ENCODE measurements at regions not wholly inside any gene's neighbourhood (a gene's known extent, or its start where the extent isn't known, plus 50 kb on each side); places are given as distances from the start of the nearest gene placed in this dataset.

DNA sequence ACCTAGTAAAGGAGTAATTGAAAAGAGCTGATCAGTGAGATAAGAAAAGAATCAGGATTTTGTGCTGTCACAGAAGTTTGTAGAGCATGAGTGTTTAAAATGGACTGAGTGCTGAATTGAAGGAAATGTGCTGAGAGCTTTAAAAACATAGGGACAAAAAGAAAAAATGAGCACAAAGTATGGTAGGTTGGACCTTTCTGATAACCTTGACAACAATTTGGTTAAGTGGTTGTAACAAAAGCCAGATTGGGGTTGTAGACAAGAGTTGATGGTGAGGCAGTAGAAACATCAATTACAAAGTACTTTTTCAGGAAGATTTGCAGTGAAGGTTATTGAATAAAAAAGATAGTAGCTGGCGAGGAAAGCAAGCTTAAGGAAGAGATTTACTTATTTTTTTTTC lies 674.7 kb upstream of the KIF2B start:
- DNase-seq: no peak

DNA sequence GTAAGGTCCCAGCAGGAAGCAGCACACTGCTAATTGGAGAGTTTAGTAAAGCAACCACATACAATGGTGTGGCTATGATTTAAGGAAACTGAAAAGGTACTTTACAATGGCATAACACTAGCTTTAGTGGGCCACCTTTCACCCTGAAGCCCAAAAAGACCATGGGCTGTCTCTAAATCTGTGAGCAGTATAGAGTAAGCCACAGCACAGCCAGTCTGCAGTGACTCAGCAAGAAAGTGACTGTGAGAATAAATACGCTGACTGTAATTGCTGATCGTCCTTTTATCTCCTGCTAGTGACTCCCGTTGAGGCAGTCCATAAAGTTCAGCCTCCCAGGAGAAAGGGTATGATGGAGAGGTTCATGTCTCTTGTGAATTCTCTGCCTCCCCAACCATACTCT lies 679.8 kb upstream of the KIF2B start:
- DNase-seq: no peak

GRCh38 chr17:53141731-53142130 lies 681.0 kb upstream of the KIF2B start:
- no peak for DNase-seq

DNA sequence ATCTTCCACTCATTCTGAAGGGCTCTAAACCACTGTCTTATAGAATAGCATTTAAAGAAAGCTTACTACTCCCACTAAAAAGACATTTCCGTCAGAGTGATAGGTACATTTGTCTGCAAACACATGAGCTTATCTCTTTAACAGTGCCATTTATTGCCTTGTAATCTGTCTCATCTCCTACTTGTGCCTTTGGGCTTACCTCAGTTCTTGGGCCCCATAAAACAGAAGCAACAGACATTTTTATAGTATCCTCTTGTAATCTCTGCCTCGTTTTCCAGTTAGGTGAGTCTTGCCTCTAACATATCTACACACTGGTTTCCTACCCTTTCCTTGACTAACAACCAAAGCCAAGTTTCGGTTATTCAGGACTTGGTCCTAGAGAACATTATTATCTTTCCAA lies 681.4 kb upstream of the KIF2B start:
- no peak for DNase-seq

GRCh38 chr17:53137869-53138268 lies 684.9 kb upstream of the KIF2B start:
- no peak for DNase-seq

DNA sequence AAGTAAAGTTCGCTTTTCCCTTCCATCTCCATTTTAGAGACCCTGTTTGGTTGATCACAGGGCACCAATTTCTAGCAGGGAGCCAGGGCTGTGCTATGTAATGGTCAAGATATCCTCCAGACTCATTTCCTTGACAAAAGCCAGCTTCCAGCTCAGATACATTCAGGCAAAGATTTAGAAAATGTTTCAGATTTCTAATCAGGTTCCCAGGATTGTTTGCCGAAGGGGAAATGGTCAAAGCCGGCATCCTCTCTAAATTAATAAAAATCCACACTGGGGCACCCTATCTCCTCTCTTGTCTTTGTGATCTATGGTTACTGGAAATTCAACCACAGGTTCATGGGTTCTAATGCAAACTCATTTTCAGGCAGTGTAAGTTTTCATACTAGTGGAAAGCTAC lies 686.8 kb upstream of the KIF2B start:
- DNase-seq: no peak

DNA sequence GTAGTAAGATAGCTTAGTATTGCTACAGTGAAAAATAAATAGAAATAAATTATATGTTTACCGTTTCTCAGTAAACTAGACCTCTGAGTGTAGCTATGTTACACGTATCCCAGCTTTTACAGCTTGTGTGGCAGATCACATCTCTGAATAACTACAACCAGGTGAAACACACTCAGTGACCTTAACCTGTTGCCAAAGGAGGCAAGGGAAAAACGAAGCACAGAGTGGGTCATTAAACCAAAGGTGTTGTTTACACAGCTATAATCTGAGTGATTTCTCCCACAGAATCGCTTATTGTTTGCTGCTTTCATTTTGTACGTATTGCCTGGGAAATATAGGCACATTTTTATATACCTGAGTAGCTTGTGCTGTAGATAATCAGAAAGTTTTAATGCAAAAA lies 688.2 kb upstream of the KIF2B start:
- DNase-seq: no peak

DNA sequence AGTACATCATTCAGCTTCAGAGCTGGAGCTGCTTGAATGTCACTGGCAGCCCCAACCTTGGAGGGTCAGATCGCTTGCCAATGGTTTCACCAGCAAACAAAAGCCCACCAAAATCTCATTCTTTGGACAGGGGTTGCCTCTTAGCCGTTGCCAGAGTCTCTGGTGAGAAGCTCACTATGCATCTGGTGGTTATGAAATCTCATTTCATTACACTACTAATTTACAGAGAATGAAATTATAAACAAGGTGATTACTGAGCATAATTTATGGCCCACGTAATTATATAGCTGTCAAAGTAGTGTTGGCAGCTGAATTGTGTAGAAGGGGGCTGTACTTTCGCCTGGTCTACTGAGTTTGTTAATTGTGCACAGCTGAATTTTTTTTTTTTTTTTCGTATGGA lies 688.9 kb upstream of the KIF2B start:
- DNase-seq: no peak

GRCh38 chr17:53129863-53130262 lies 692.9 kb upstream of the KIF2B start:
- no peak for DNase-seq

DNA sequence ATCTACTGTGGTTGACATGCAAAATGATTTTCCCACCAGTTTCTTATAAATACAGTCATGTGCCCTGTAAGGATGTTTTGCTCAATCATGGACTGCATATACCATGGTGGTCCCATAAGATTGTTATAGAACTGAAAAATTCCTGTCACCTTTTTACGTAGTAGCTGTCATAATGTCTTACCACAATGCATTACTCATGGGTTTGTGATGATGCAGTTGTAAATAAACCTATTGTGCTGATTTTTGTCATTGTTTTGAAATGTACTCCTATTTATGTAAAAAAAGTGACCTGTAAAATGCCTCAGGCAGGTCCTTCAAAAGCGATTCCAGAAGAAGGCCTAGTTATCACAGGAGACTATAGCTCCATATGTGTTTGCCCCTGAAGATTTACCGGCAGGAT lies 695.4 kb upstream of the KIF2B start:
- no peak for DNase-seq

DNA sequence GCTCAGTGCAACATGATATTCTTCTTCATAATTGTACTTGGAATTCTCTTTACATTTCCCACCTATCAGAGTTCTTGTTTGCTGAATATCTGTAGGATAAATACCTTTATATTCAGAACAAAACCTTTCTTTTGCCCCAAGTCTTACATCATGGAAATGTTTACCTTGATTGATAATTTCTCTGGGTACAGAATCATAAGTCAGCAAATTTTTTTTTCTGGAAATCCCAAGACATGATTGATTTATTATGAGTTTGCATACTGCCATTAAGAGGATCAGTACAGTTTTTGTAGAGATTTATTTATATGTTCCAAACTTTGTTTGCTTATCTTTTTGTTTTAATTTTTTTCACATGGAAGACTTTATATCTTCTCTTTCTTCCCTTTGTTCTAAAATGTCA lies 699.8 kb upstream of the KIF2B start:
- DNase-seq: no peak

DNA sequence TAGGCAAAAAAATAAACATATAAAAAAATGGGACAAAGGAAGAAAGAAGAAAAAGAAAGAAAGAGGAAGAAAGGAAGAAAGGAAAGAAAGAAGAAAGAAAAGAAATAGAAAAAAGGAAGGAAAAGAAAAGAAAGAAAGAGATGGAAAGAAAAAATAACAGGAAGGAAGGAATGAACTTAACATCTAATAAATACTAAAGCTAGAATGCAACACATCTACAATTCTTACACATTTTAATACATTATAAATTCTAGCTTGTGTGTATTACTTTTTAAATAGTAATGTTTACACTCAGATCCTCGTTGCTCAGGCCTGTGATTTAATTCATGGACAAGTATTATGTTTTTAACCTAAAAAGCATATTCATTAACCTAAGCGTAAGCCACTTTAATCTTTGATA lies 703.0 kb upstream of the KIF2B start:
- no peak for DNase-seq

GRCh38 chr17:53118948-53119347 lies 703.8 kb upstream of the KIF2B start:
- DNase-seq: peak; percentile 63 to 91

GRCh38 chr17:53106886-53107285 lies 715.8 kb upstream of the KIF2B start:
- DNase-seq: no peak

DNA sequence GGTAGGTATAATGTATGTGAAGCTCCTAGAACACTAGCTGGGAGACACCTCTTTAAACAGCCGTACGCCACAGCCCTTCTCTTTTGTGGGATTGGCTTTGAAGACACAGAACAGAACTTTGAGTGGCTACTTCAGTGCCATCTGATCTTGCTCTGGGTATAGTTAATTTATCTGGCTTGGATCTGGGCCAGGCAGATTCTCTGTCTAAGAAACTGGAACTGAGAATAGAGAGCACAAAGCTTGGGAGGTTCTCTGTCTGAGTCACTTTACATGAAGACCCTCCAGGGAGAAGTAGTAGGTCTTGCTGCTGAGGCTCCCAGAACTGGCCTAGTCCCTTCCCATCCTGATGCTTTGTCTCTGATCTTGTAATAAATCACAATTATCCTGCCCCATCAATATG lies 721.0 kb upstream of the KIF2B start:
- peak; percentile 59 to 82 for DNase-seq

- DNase-seq: peak in 1 of 2 experiments; percentile 11
These were observed 722.6 kb upstream of the KIF2B start for GRCh38 chr17:53100126-53100525.

DNA sequence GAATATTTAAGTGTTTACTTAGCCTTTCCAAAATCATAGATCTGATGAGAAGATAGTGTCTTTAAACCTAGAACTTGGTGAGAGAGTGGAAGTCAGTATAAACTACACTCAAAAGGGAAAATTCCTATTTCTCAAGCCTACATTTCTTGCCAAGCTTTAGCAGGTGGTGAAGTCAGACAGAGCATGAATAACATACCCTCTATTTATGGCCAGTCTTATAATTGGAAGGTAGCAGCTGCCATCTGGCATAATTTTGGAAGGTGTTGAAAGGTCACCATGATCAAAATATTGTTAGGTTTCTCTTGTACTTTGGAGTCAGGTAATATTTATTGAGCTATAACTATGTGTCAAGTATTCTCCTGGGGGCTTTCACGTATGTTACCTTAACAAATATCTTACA lies 729.3 kb upstream of the KIF2B start:
- peak in 1 of 2 experiments; percentile 10 for DNase-seq

GRCh38 chr17:53092072-53092471 lies 730.7 kb upstream of the KIF2B start:
- no peak for DNase-seq

DNA sequence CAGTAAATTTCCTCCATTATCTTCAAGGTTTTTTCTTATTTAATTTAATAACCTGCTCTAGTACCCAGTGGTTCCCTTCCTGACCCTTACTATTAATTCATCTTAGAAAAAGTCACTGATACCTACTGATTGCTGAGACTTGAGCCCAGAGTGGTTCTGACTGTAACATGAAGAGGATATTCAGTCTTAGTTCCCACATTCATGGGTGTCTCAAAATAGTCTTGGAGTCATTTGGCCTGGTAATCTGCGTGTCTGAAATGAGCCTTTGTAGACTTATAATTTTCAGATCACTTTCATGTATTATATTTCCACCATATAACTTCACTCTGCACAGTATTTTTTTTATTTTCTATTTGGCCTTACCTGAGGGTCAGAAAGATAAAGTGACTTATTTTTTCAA lies 732.0 kb upstream of the KIF2B start:
- DNase-seq: no peak

DNA sequence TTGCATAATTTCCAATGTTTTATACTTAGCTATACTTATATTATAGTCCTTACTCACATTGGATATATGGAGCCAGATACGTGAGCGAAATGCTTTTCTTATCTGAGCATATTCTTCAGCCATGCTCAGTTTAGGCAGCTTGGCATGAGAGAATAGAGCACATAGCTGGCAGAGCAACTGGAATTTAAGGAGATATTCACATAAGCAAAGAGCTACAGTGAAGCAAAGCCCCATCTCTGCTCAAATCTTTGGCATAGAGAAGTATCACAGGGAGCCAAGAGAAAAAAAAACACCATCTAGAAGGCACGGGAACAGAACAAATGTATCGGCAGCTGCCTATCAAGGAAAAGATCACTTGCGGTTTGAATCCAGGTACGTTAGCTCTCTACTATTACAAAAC lies 734.2 kb upstream of the KIF2B start:
- no peak for DNase-seq

DNA sequence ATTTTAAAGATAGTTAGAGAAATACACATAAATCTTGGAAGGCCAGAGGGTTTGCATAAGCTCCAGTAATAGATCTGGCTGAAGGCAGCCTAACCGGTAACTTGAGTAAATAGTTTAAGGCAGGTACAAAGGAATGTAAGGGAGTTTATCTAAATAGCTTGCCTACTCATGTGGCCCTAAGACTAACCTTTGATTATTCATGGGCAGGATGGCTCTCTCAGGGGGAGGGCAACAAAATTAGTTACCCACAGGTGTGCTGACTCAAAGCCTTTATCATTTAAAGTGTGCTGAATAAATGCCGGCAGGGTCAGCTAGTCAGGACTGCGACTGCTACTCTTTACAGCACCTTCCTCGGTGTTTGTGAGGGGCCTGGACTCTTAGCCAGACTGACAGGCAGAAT lies 761.3 kb upstream of the KIF2B start:
- DNase-seq: no peak

- DNase-seq: no peak
These were observed 764.7 kb upstream of the KIF2B start for GRCh38 chr17:53058031-53058430.

DNA sequence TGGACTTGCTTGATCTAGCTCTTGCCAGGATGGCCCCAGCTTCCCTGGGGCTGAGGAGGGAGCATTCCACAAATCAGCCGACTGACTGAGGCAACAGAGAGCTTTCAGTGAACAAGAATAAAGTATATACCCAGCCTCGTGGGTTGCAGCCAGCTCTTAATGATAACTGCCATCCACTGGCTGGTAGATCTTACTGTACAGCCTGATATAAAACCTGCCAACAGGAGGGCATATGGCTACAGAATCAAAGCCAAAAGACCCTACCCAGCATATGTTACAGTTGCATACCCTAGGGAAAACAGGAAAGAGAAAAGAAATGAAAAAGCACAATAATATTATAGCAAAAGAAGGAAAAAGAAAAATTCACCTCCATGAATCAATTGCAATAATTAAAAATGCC lies 775.9 kb upstream of the KIF2B start:
- no peak for DNase-seq

GRCh38 chr17:53039981-53040380 lies 782.7 kb upstream of the KIF2B start:
- DNase-seq: no peak

- no peak for DNase-seq
These were observed 789.4 kb upstream of the KIF2B start for GRCh38 chr17:53033297-53033696.

GRCh38 chr17:53032861-53033271 lies 789.9 kb upstream of the KIF2B start:
- DNase-seq: peak; percentile 96 to 99
